Stimulated activated CD8-positive, alpha-beta memory T cell treated with anti-CD3 and anti-CD28 coated beads, Interleukin-4, amount 100 ng/mL, for 48 hours (primary cell): ENCODE measurements at regions not wholly inside any gene's neighbourhood (a gene's known extent, or its start where the extent isn't known, plus 50 kb on each side); places are given as distances from the start of the nearest gene placed in this dataset.
A peak's percentile ranks its signal among the peaks of the same experiment; 100 is the strongest.
"Not testable (repeated sequence)": the region's sequence is repeated elsewhere in the genome, so short reads cannot be mapped to it uniquely, and the experiment has no call there.

Source experiments
- DNase-seq: peaks from one replicate; pipeline ENCODE4 v3.0.0-alpha.2; 2020

GRCh38 chr11:134611537-134611936 lies 199.5 kb upstream of the B3GAT1 start:
- DNase-seq, result no peak

GRCh38 chr11:134610116-134610910 lies 198.3 kb upstream of the B3GAT1 start:
- DNase-seq, result no peak

GRCh38 chr11:134609361-134610115 lies 197.5 kb upstream of the B3GAT1 start:
- no peak for DNase-seq

- DNase-seq, result no peak
Measured at GRCh38 chr11:134607963-134608750, 196.1 kb upstream of the B3GAT1 start.

GRCh38 chr11:134606251-134606650 lies 194.2 kb upstream of the B3GAT1 start:
- no peak for DNase-seq

- no peak for DNase-seq
Measured at GRCh38 chr11:134604886-134605285, 192.8 kb upstream of the B3GAT1 start.

GRCh38 chr11:134599299-134599771 lies 187.3 kb upstream of the B3GAT1 start:
- no peak for DNase-seq

- no peak for DNase-seq
Measured at GRCh38 chr11:134598368-134598767, 186.3 kb upstream of the B3GAT1 start.

GRCh38 chr11:134597452-134597851 lies 185.4 kb upstream of the B3GAT1 start:
- DNase-seq, result no peak

GRCh38 chr11:134596404-134596803 lies 184.4 kb upstream of the B3GAT1 start:
- no peak for DNase-seq

GRCh38 chr11:134592391-134592990 lies 180.4 kb upstream of the B3GAT1 start:
- peak; percentile 83 for DNase-seq

- DNase-seq, result no peak
Measured at GRCh38 chr11:134591338-134591737, 179.3 kb upstream of the B3GAT1 start.

GRCh38 chr11:134589129-134589528 lies 177.1 kb upstream of the B3GAT1 start:
- no peak for DNase-seq

GRCh38 chr11:134588460-134589110 lies 176.5 kb upstream of the B3GAT1 start:
- not testable (repeated sequence) for DNase-seq

- DNase-seq, result no peak
Measured at GRCh38 chr11:134587345-134587744, 175.3 kb upstream of the B3GAT1 start.

- no peak for DNase-seq
Measured at GRCh38 chr11:134586726-134587125, 174.7 kb upstream of the B3GAT1 start.

GRCh38 chr11:134585666-134586610 lies 173.9 kb upstream of the B3GAT1 start:
- no peak for DNase-seq

- DNase-seq, result no peak
Measured at GRCh38 chr11:134584706-134585445, 172.8 kb upstream of the B3GAT1 start.

GRCh38 chr11:134584001-134584561 lies 172.0 kb upstream of the B3GAT1 start:
- no peak for DNase-seq

GRCh38 chr11:134583397-134583990 lies 171.5 kb upstream of the B3GAT1 start:
- DNase-seq, result no peak
